Natural killer cell (primary cell): ENCODE measurements at regions not wholly inside any gene's neighbourhood (a gene's known extent, or its start where the extent isn't known, plus 50 kb on each side); places are given as distances from the start of the nearest gene placed in this dataset.

Experiments
- ATAC-seq, 3 donors: fragments of 150-1000 bp in 2 of 3; fragments of 200-7000 bp in 1 of 3; cut with Tn5 transposase; 1 replicate in 1 of 3; 2 replicates in 2 of 3; pipeline ENCODE4 v1.10.0; 2021; ENCODE audit warnings: mild to moderate bottlenecking in 2 of 3, moderate library complexity in 2 of 3
- DNase-seq, 2 donors: peaks; one replicate each; pipeline versions ENCODE4 v3.0.0 to v3.0.0-alpha.2; 2013 to 2021; ENCODE audit warnings: mixed read lengths in 1 of 2
- H3K27ac ChIP-seq: one replicate; pipeline ENCODE4 v1.5.1; 2013; ENCODE audit warnings: mild to moderate bottlenecking, low read length
- H3K27me3 ChIP-seq: one replicate; pipeline ENCODE4 v1.6.1; 2013; ENCODE audit warnings: low read length; ENCODE audit not compliant: control insufficient read depth, insufficient read depth
- H3K36me3 ChIP-seq: one replicate; pipeline ENCODE4 v1.6.1; 2013; ENCODE audit warnings: low read length; ENCODE audit not compliant: control insufficient read depth, insufficient read depth
- H3K4me1 ChIP-seq: one replicate; pipeline ENCODE4 v1.6.1; 2013; ENCODE audit warnings: low read length; ENCODE audit not compliant: control insufficient read depth, insufficient read depth
- H3K4me3 ChIP-seq: one replicate; pipeline ENCODE4 v1.5.1; 2013; ENCODE audit warnings: low read length
- H3K9me3 ChIP-seq: one replicate; pipeline ENCODE4 v1.6.1; 2013; ENCODE audit warnings: low read length; ENCODE audit not compliant: control insufficient read depth, insufficient read depth
- H3K27ac Mint-ChIP-seq, 2 donors: one replicate each; pipeline ENCODE4 v1.8.0; 2022; ENCODE audit warnings: mild to moderate bottlenecking in 2 of 2, mixed read lengths in 2 of 2, moderate library complexity in 1 of 2
- H3K27me3 Mint-ChIP-seq, 2 donors: one replicate each; pipeline ENCODE4 v1.8.0; 2022; ENCODE audit warnings: low read depth in 2 of 2, mixed read lengths in 2 of 2
- H3K36me3 Mint-ChIP-seq: one replicate; pipeline ENCODE4 v1.8.0; 2022; ENCODE audit warnings: mixed read lengths
- H3K4me1 Mint-ChIP-seq, 2 donors: one replicate each; pipeline ENCODE4 v1.8.0; 2022; ENCODE audit warnings: mixed read lengths in 2 of 2
- H3K4me3 Mint-ChIP-seq: one replicate; pipeline ENCODE4 v1.8.0; 2022; ENCODE audit warnings: mild to moderate bottlenecking, moderate library complexity, mixed read lengths
- H3K9me3 Mint-ChIP-seq, 2 donors: one replicate each; pipeline ENCODE4 v1.8.0; 2022; ENCODE audit warnings: mixed read lengths in 2 of 2
- CTCF ChIP-seq: fragments of 200-600 bp; IDR thresholded peaks from one replicate; pipeline ENCODE4 v1.8.0; 2022; ENCODE audit warnings: antibody characterized with exemption
- WGBS: methylation state at CpG from one replicate; pipeline ENCODE4 v1.1.7; 2013; ENCODE audit warnings: missing lambda C conversion rate; ENCODE audit not compliant: insufficient coverage; 5-methylcytosine and 5-hydroxymethylcytosine counted together
- intact Hi-C: fragments of 100-400 bp; cut with micrococcal nuclease; formaldehyde crosslinking; loops from one replicate; pipeline ENCODE4 v1.14.2; 2022

GRCh38 chr1:81329041-81329440 lies 471.7 kb upstream of the ADGRL2 start:
- H3K4me3 ChIP-seq: no peak overlapping the region
- DNase-seq (no peak), ATAC-seq (no peak)
- TF ChIP-seq CTCF: no peak
- 71% methylated on average over 2 of the region's 2 CpGs for WGBS
- H3K36me3 Mint-ChIP-seq: no peaks in the 10 kb centered on the region
- H3K27ac ChIP-seq: no peak overlapping the region
- H3K9me3 Mint-ChIP-seq: peaks cover 2 to 3% of the 10 kb centered on the region in 2 donors
- no peaks in the 10 kb centered on the region for H3K27me3 ChIP-seq
- no peak overlapping the region for H3K4me3 Mint-ChIP-seq
- no peaks in the 10 kb centered on the region for H3K36me3 ChIP-seq
- no peak overlapping the region for H3K27ac Mint-ChIP-seq
- H3K9me3 ChIP-seq: no peaks in the 10 kb centered on the region
- H3K27me3 Mint-ChIP-seq: no peaks in the 10 kb centered on the region
- no peaks in the 10 kb centered on the region for H3K4me1 ChIP-seq
- intact Hi-C loops: no loop called here
- H3K4me1 Mint-ChIP-seq: no peaks in the 10 kb centered on the region

GRCh38 chr1:81327743-81328142 lies 473.0 kb upstream of the ADGRL2 start:
- Mint-ChIP-seq H3K4me1 (no peaks in the 10 kb centered on the region), H3K9me3 (peaks cover 6 to 10% of the 10 kb centered on the region in 2 donors), H3K27ac (no peak overlapping the region), H3K4me3 (no peak overlapping the region), H3K27me3 (no peaks in the 10 kb centered on the region), H3K36me3 (no peaks in the 10 kb centered on the region)
- WGBS: 84% methylated on average over 5 of the region's 5 CpGs
- DNase-seq: no peak
- Histone ChIP-seq H3K4me1 (no peaks in the 10 kb centered on the region), H3K36me3 (no peaks in the 10 kb centered on the region), H3K4me3 (no peak overlapping the region), H3K9me3 (no peaks in the 10 kb centered on the region), H3K27ac (no peak overlapping the region), H3K27me3 (no peaks in the 10 kb centered on the region)
- no peak for ATAC-seq
- intact Hi-C loops: no loop called here
- TF ChIP-seq CTCF: no peak

- no peak overlapping the region for H3K27ac ChIP-seq
- DNase-seq (no peak), ATAC-seq (no peak)
- no peak overlapping the region for H3K4me3 ChIP-seq
- H3K36me3 ChIP-seq: no peaks in the 10 kb centered on the region
- Mint-ChIP-seq H3K27me3 (no peaks in the 10 kb centered on the region), H3K27ac (no peak overlapping the region), H3K36me3 (no peaks in the 10 kb centered on the region), H3K9me3 (peaks cover 6 to 10% of the 10 kb centered on the region in 2 donors), H3K4me1 (no peaks in the 10 kb centered on the region), H3K4me3 (no peak overlapping the region)
- 86% methylated on average over 5 of the region's 6 CpGs for WGBS
- intact Hi-C loops: no loop called here
- no peaks in the 10 kb centered on the region for H3K9me3 ChIP-seq
- no peak for TF ChIP-seq CTCF
- no peaks in the 10 kb centered on the region for H3K4me1 ChIP-seq
- H3K27me3 ChIP-seq: no peaks in the 10 kb centered on the region
Measured at GRCh38 chr1:81327103-81327710, 473.5 kb upstream of the ADGRL2 start.

- H3K27me3 Mint-ChIP-seq: no peaks in the 10 kb centered on the region
- H3K9me3 ChIP-seq: no peaks in the 10 kb centered on the region
- no peak overlapping the region for H3K4me3 Mint-ChIP-seq
- H3K4me1 ChIP-seq: no peaks in the 10 kb centered on the region
- no peak for DNase-seq
- H3K27ac ChIP-seq: no peak overlapping the region
- 94% methylated on average over 2 of the region's 3 CpGs for WGBS
- no peak overlapping the region for H3K4me3 ChIP-seq
- no peak overlapping the region for H3K27ac Mint-ChIP-seq
- intact Hi-C loops: no loop called here
- no peaks in the 10 kb centered on the region for H3K27me3 ChIP-seq
- no peaks in the 10 kb centered on the region for H3K4me1 Mint-ChIP-seq
- H3K36me3 Mint-ChIP-seq: no peaks in the 10 kb centered on the region
- no peak for TF ChIP-seq CTCF
- no peak for ATAC-seq
- H3K36me3 ChIP-seq: no peaks in the 10 kb centered on the region
- H3K9me3 Mint-ChIP-seq: peaks cover 6 to 10% of the 10 kb centered on the region in 2 donors
Measured at GRCh38 chr1:81326212-81326611, 474.5 kb upstream of the ADGRL2 start.
